H9 (cell line): ENCODE measurements at regions not wholly inside any gene's neighbourhood (a gene's known extent, or its start where the extent isn't known, plus 50 kb on each side); places are given as distances from the start of the nearest gene placed in this dataset.

ENCODE experiments used
- DNase-seq: peaks from one replicate; pipeline ENCODE4 v3.0.0-alpha.2; 2017
- H2AFZ ChIP-seq: one replicate; pipeline ENCODE4 v1.6.1; 2013; ENCODE audit warnings: mild to moderate bottlenecking, low read length, control low read depth, moderate library complexity
- H2AK5ac ChIP-seq: 2 replicates; pipeline ENCODE4 v1.6.1; 2013; ENCODE audit warnings: low read length, control low read depth, mixed read lengths; ENCODE audit not compliant: insufficient read length
- H2BK120ac ChIP-seq: one replicate; pipeline ENCODE4 v1.6.1; 2013; ENCODE audit warnings: low read depth, mild to moderate bottlenecking, low read length, control low read depth, inconsistent platforms; ENCODE audit not compliant: poor library complexity, severe bottlenecking
- H2BK12ac ChIP-seq: 2 replicates; pipeline ENCODE4 v1.6.1; 2013; ENCODE audit warnings: low read length, control low read depth, mixed read lengths, low read depth; ENCODE audit not compliant: insufficient read length
- H2BK15ac ChIP-seq: 2 replicates; pipeline ENCODE4 v1.6.1; 2013; ENCODE audit warnings: low read depth, low read length, control low read depth
- H2BK20ac ChIP-seq: one replicate; pipeline ENCODE4 v1.6.1; 2013; ENCODE audit warnings: low read depth, mild to moderate bottlenecking, low read length, control low read depth, inconsistent platforms; ENCODE audit not compliant: poor library complexity, severe bottlenecking
- H2BK5ac ChIP-seq: 2 replicates; pipeline ENCODE4 v1.6.1; 2013; ENCODE audit warnings: low read length, control low read depth, mixed read lengths; ENCODE audit not compliant: insufficient read length
- H3K14ac ChIP-seq: 2 replicates; pipeline ENCODE4 v1.6.1; 2013; ENCODE audit warnings: low read length, control low read depth; ENCODE audit not compliant: insufficient read depth
- H3K18ac ChIP-seq: 2 replicates; pipeline ENCODE4 v1.6.1; 2013; ENCODE audit warnings: low read depth, mild to moderate bottlenecking, mixed read lengths, low read length, control low read depth; ENCODE audit not compliant: insufficient read length
- H3K23ac ChIP-seq: 2 replicates; pipeline ENCODE4 v1.6.1; 2013; ENCODE audit warnings: low read length, control low read depth, mixed read lengths, low read depth; ENCODE audit not compliant: insufficient read length
- H3K23me2 ChIP-seq: 2 replicates; pipeline ENCODE4 v1.6.1; 2013; ENCODE audit warnings: low read depth, mild to moderate bottlenecking, mixed read lengths, low read length, control low read depth; ENCODE audit not compliant: insufficient read length, poor library complexity, severe bottlenecking
- H3K27ac ChIP-seq: 2 replicates; pipeline ENCODE4 v1.5.1; 2013; ENCODE audit warnings: low read length, control low read depth, mixed read lengths, low read depth; ENCODE audit not compliant: insufficient read length
- H3K27me3 ChIP-seq: 2 replicates; pipeline ENCODE4 v1.6.1; 2013; ENCODE audit warnings: low read length, control low read depth, inconsistent platforms; ENCODE audit not compliant: insufficient read depth
- H3K4ac ChIP-seq: 2 replicates; pipeline ENCODE4 v1.6.1; 2013; ENCODE audit warnings: low read depth, mild to moderate bottlenecking, control low read depth, inconsistent platforms, low read length, moderate library complexity
- H3K4me1 ChIP-seq: 2 replicates; pipeline ENCODE4 v1.6.1; 2013; ENCODE audit warnings: low read length, control low read depth, inconsistent platforms; ENCODE audit not compliant: insufficient read depth
- H3K4me2 ChIP-seq: 2 replicates; pipeline ENCODE4 v1.6.1; 2013; ENCODE audit warnings: low read length, control low read depth, mixed read lengths; ENCODE audit not compliant: insufficient read length, insufficient read depth
- H3K56ac ChIP-seq: 2 replicates; pipeline ENCODE4 v1.6.1; 2013; ENCODE audit warnings: low read depth, mild to moderate bottlenecking, mixed read lengths, low read length, control low read depth; ENCODE audit not compliant: insufficient read length
- H3K79me1 ChIP-seq: 2 replicates; pipeline ENCODE4 v1.6.1; 2013; ENCODE audit warnings: low read depth, mild to moderate bottlenecking, moderate library complexity, low read length, control low read depth, inconsistent platforms; ENCODE audit not compliant: insufficient read depth, poor library complexity, severe bottlenecking
- H3K79me2 ChIP-seq: 2 replicates; pipeline ENCODE4 v1.6.1; 2013; ENCODE audit warnings: low read length, control low read depth, inconsistent platforms; ENCODE audit not compliant: insufficient read depth
- H3K9ac ChIP-seq: 2 replicates; pipeline ENCODE4 v1.6.1; 2013; ENCODE audit warnings: low read length, control low read depth, mixed read lengths; ENCODE audit not compliant: insufficient read length; ENCODE audit errors: extremely low read depth
- H3K9me3 ChIP-seq: one replicate; pipeline ENCODE4 v1.6.1; 2013; ENCODE audit warnings: low read depth, low read length, inconsistent platforms; ENCODE audit not compliant: control insufficient read depth
- H3T11ph ChIP-seq: one replicate; pipeline ENCODE4 v1.6.1; 2013; ENCODE audit warnings: mild to moderate bottlenecking, low read length, control low read depth, inconsistent platforms
- H4K20me1 ChIP-seq: one replicate; pipeline ENCODE4 v1.6.1; 2013; ENCODE audit not compliant: control insufficient read depth, insufficient read length, insufficient read depth
- H4K5ac ChIP-seq: 2 replicates; pipeline ENCODE4 v1.6.1; 2013; ENCODE audit warnings: low read depth, mild to moderate bottlenecking, mixed read lengths, low read length, control low read depth; ENCODE audit not compliant: insufficient read length
- H4K8ac ChIP-seq: replicated peaks from 2 replicates; pipeline ENCODE4 v1.6.1; 2013; ENCODE audit warnings: low read length, control low read depth, mixed read lengths, low read depth; ENCODE audit not compliant: insufficient read length
- H4K91ac ChIP-seq: 2 replicates; pipeline ENCODE4 v1.6.1; 2013; ENCODE audit warnings: low read depth, mild to moderate bottlenecking, moderate library complexity, mixed read lengths, low read length, control low read depth; ENCODE audit not compliant: insufficient read length
- H3K27ac Mint-ChIP-seq, 3 experiments: 2 replicates in 2 of 3; 3 replicates in 1 of 3; pipeline ENCODE4 v1.8.0; 2020 to 2021; ENCODE audit warnings: mixed read lengths in 3 of 3, mild to moderate bottlenecking in 1 of 3, moderate library complexity in 1 of 3
- H3K27me3 Mint-ChIP-seq: 2 replicates; pipeline ENCODE4 v1.8.0; 2021; ENCODE audit warnings: low read depth, mild to moderate bottlenecking, moderate library complexity, mixed read lengths
- H3K36me3 Mint-ChIP-seq, 3 experiments: 2 replicates in 2 of 3; 3 replicates in 1 of 3; pipeline ENCODE4 v1.8.0; 2020 to 2021; ENCODE audit warnings: low read depth in 3 of 3, mixed read lengths in 3 of 3; ENCODE audit not compliant: insufficient read depth in 1 of 3
- H3K4me1 Mint-ChIP-seq, 2 experiments: 2 replicates each; pipeline ENCODE4 v1.8.0; 2020; ENCODE audit warnings: mixed read lengths in 2 of 2
- H3K4me3 Mint-ChIP-seq, 2 experiments: 2 replicates in 1 of 2; 3 replicates in 1 of 2; pipeline ENCODE4 v1.8.0; 2020 to 2021; ENCODE audit warnings: mild to moderate bottlenecking in 2 of 2, mixed read lengths in 2 of 2, moderate library complexity in 1 of 2
- H3K9me3 Mint-ChIP-seq, 2 experiments: 2 replicates in 1 of 2; 3 replicates in 1 of 2; pipeline ENCODE4 v1.8.0; 2020; ENCODE audit warnings: mild to moderate bottlenecking in 2 of 2, mixed read lengths in 2 of 2, moderate library complexity in 1 of 2
- WGBS: extraction: QIAGEN DNeasy Blood & Tissue Kit; methylation state at CpG from one replicate; pipeline ENCODE4 v1.1.7; 2013; ENCODE audit warnings: missing lambda C conversion rate, low lambda C conversion rate, mixed read lengths; ENCODE audit not compliant: insufficient read length; ENCODE audit errors: extremely low coverage; 5-methylcytosine and 5-hydroxymethylcytosine counted together
- TF ChIP-seq, protein P1 (sequence below): fragments of 200-600 bp; sonication (generic); conservative IDR thresholded peaks from 3 replicates; pipeline ENCODE4 v1.8.0; 2021; ENCODE audit warnings: antibody characterized with exemption, mild to moderate bottlenecking

GRCh38 chr3:5543047-5543446 lies 355.5 kb downstream of the EDEM1 start:
- Histone ChIP-seq H3K23ac (no peak overlapping the region), H2BK12ac (no peak overlapping the region), H4K91ac (no peak overlapping the region), H4K5ac (no peak overlapping the region), H3K23me2 (no peaks in the 10 kb centered on the region), H3K18ac (no peak overlapping the region), H3K4me2 (no peak overlapping the region), H3K4me1 (no peaks in the 10 kb centered on the region), H2BK20ac (no peak overlapping the region), H4K20me1 (no peaks in the 10 kb centered on the region), H2BK5ac (no peak overlapping the region), H3K9ac (no peak overlapping the region), H3T11ph (no peak overlapping the region), H4K8ac (no peak overlapping the region), H2AFZ (no peak overlapping the region), H3K9me3 (no peaks in the 10 kb centered on the region), H3K79me1 (no peaks in the 10 kb centered on the region), H3K27me3 (no peaks in the 10 kb centered on the region), H2AK5ac (no peak overlapping the region), H3K56ac (no peak overlapping the region), H2BK120ac (no peak overlapping the region), H3K14ac (no peak overlapping the region), H3K79me2 (no peaks in the 10 kb centered on the region), H3K27ac (no peak overlapping the region), H2BK15ac (no peak overlapping the region), H3K4ac (no peak overlapping the region)
- DNase-seq, result no peak
- Mint-ChIP-seq H3K4me3 (no peak overlapping the region), H3K27ac (no peak overlapping the region), H3K36me3 (peaks cover 2 to 21% (median 7%) of the 10 kb centered on the region in 3 experiments; a peak in 5 of 7 replicates), H3K9me3 (peaks cover 46% of the 10 kb centered on the region in 2 experiments), H3K4me1 (no peaks in the 10 kb centered on the region), H3K27me3 (no peaks in the 10 kb centered on the region)
- no CpG with 5 or more reads among the region's 1 CpG for WGBS
- TF ChIP-seq, protein P1, sequence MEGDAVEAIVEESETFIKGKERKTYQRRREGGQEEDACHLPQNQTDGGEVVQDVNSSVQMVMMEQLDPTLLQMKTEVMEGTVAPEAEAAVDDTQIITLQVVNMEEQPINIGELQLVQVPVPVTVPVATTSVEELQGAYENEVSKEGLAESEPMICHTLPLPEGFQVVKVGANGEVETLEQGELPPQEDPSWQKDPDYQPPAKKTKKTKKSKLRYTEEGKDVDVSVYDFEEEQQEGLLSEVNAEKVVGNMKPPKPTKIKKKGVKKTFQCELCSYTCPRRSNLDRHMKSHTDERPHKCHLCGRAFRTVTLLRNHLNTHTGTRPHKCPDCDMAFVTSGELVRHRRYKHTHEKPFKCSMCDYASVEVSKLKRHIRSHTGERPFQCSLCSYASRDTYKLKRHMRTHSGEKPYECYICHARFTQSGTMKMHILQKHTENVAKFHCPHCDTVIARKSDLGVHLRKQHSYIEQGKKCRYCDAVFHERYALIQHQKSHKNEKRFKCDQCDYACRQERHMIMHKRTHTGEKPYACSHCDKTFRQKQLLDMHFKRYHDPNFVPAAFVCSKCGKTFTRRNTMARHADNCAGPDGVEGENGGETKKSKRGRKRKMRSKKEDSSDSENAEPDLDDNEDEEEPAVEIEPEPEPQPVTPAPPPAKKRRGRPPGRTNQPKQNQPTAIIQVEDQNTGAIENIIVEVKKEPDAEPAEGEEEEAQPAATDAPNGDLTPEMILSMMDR, result no peak
